ENCODE measurements at regions not wholly inside any gene's neighbourhood (a gene's known extent, or its start where the extent isn't known, plus 50 kb on each side); places are given as distances from the start of the nearest gene placed in this dataset.

- no peak for DNase-seq (ENCODE audit: extremely low read depth in 1 of 11, low read depth in 9 of 11, low spot score in 4 of 11)
Observed at GRCh38 chr17:77304746-77305473, 164.1 kb downstream of the SEC14L1 start.

GRCh38 chr17:77306048-77306789 lies 165.4 kb downstream of the SEC14L1 start:
- DNase-seq (ENCODE audit: extremely low read depth in 1 of 11, low read depth in 9 of 11, low spot score in 4 of 11): no peak

- no peak for DNase-seq (ENCODE audit: extremely low read depth in 1 of 11, low read depth in 9 of 11, low spot score in 4 of 11)
Observed at GRCh38 chr17:77306790-77307478, 166.2 kb downstream of the SEC14L1 start.

GRCh38 chr17:77307479-77308198 lies 166.9 kb downstream of the SEC14L1 start:
- DNase-seq (ENCODE audit: extremely low read depth in 1 of 11, low read depth in 9 of 11, low spot score in 4 of 11): no peak

GRCh38 chr17:77308861-77309726 lies 168.3 kb downstream of the SEC14L1 start:
- no peak for DNase-seq (ENCODE audit: extremely low read depth in 1 of 11, low read depth in 9 of 11, low spot score in 4 of 11)

GRCh38 chr17:77310336-77310735 lies 169.6 kb downstream of the SEC14L1 start:
- DNase-seq (ENCODE audit: extremely low read depth in 1 of 11, low read depth in 9 of 11, low spot score in 4 of 11): no peak

- no peak for DNase-seq (ENCODE audit: extremely low read depth in 1 of 11, low read depth in 9 of 11, low spot score in 4 of 11)
Observed at GRCh38 chr17:77311371-77311981, 170.7 kb downstream of the SEC14L1 start.

GRCh38 chr17:77312061-77312701 lies 171.4 kb downstream of the SEC14L1 start:
- no peak for DNase-seq (ENCODE audit: extremely low read depth in 1 of 11, low read depth in 9 of 11, low spot score in 4 of 11)

- DNase-seq (ENCODE audit: extremely low read depth in 1 of 11, low read depth in 9 of 11, low spot score in 4 of 11): peak in 9 of 11 donors; percentile 53 to 84 (median 73)
Observed at GRCh38 chr17:77312786-77313599, 172.2 kb downstream of the SEC14L1 start.

GRCh38 chr17:77313831-77314230 lies 173.1 kb downstream of the SEC14L1 start:
- no peak for DNase-seq (ENCODE audit: extremely low read depth in 1 of 11, low read depth in 9 of 11, low spot score in 4 of 11)

- DNase-seq (ENCODE audit: extremely low read depth in 1 of 11, low read depth in 9 of 11, low spot score in 4 of 11): no peak
Observed at GRCh38 chr17:77314601-77315000, 173.8 kb downstream of the SEC14L1 start.

- DNase-seq (ENCODE audit: extremely low read depth in 1 of 11, low read depth in 9 of 11, low spot score in 4 of 11): no peak
Observed at GRCh38 chr17:77315010-77315409, 174.2 kb downstream of the SEC14L1 start.

GRCh38 chr17:77315551-77316190 lies 174.9 kb downstream of the SEC14L1 start:
- no peak for DNase-seq (ENCODE audit: extremely low read depth in 1 of 11, low read depth in 9 of 11, low spot score in 4 of 11)

GRCh38 chr17:77316191-77316641 lies 175.4 kb downstream of the SEC14L1 start:
- no peak for DNase-seq (ENCODE audit: extremely low read depth in 1 of 11, low read depth in 9 of 11, low spot score in 4 of 11)

GRCh38 chr17:77316651-77317050 lies 175.9 kb downstream of the SEC14L1 start:
- DNase-seq (ENCODE audit: extremely low read depth in 1 of 11, low read depth in 9 of 11, low spot score in 4 of 11): no peak

- DNase-seq (ENCODE audit: extremely low read depth in 1 of 11, low read depth in 9 of 11, low spot score in 4 of 11): no peak
Observed at GRCh38 chr17:77317091-77317750, 176.5 kb downstream of the SEC14L1 start.

All from renal cortex interstitium (tissue), 11 donors.